ENCODE measurements at regions not wholly inside any gene's neighbourhood (a gene's known extent, or its start where the extent isn't known, plus 50 kb on each side); places are given as distances from the start of the nearest gene placed in this dataset.

DNA sequence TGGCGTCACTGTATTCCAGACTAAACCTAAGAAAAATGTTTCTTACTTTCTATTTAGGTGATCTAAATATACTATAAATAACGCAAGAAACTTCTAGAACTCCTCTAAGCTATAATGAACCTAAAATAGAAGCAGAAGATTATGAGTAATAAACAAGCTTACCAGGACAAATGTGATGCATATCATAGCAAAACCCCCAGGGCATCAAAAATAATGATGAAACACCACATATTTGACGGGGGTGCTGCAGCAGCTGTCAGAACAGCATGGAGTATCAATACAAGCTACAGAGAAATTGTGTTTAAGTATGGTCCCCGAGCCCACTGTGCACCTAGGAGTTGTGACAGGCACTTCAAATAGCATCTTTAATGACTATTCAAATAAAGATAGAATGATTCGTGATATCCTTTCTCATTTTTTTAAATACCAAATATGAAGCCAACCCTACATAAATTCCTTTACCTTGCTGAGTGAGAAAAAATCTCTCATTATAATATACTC lies 337.3 kb downstream of the CENPC start:
- no peak for TF ChIP-seq POLR2A (IDR thresholded peaks at IDR 0.05)
- TF ChIP-seq, protein P1, sequence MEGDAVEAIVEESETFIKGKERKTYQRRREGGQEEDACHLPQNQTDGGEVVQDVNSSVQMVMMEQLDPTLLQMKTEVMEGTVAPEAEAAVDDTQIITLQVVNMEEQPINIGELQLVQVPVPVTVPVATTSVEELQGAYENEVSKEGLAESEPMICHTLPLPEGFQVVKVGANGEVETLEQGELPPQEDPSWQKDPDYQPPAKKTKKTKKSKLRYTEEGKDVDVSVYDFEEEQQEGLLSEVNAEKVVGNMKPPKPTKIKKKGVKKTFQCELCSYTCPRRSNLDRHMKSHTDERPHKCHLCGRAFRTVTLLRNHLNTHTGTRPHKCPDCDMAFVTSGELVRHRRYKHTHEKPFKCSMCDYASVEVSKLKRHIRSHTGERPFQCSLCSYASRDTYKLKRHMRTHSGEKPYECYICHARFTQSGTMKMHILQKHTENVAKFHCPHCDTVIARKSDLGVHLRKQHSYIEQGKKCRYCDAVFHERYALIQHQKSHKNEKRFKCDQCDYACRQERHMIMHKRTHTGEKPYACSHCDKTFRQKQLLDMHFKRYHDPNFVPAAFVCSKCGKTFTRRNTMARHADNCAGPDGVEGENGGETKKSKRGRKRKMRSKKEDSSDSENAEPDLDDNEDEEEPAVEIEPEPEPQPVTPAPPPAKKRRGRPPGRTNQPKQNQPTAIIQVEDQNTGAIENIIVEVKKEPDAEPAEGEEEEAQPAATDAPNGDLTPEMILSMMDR (IDR thresholded peaks at IDR 0.05), result no peak

All from breast epithelium (tissue), 3 donors.